Astrocyte of the cerebellum (primary cell): ENCODE measurements at regions not wholly inside any gene's neighbourhood (a gene's known extent, or its start where the extent isn't known, plus 50 kb on each side); places are given as distances from the start of the nearest gene placed in this dataset.
A peak's percentile ranks its signal among the peaks of the same experiment; 100 is the strongest.

Source experiments
- DNase-seq: peaks from one replicate; pipeline ENCODE4 v3.0.0-alpha.2; 2011; ENCODE audit warnings: low read depth
- H3K4me3 ChIP-seq: 2 replicates; pipeline ENCODE4 v1.5.1; 2011; ENCODE audit warnings: mild to moderate bottlenecking, low read depth, low read length, moderate library complexity
- in situ Hi-C: cut with HindIII; loops from 2 replicates; pipeline ENCODE4 v1.10.0; 2017; ENCODE audit warnings: low sequenced_read_pairs
- TF ChIP-seq, protein P1 (sequence below): IDR thresholded peaks from 2 replicates; pipeline ENCODE4 v1.5.1; 2012; ENCODE audit warnings: low read length, low read depth, moderate library complexity, mild to moderate bottlenecking; ENCODE audit errors: missing control alignments

DNA sequence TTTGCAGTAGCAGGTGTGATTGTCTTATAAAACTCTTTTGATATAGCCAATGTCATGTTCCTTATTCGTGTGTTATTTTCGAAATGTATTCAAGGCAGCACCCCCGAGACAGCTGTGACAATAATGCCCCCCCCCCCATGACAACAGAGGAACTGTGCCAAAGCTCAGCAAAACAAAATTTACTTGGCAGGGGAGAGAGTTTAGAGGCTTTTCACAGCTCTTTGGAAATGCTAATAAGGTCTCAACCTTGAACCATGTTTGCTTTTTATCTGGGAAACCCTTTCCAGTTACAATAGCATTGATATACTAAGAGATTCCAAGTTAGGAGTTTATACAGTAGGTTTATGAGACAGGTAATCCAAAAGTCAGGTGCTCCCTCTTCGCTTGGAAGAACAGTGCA is 56.4 kb upstream of the USP44 start:
- no peak for DNase-seq
- no peak overlapping the region for H3K4me3 ChIP-seq
- TF ChIP-seq, protein P1, sequence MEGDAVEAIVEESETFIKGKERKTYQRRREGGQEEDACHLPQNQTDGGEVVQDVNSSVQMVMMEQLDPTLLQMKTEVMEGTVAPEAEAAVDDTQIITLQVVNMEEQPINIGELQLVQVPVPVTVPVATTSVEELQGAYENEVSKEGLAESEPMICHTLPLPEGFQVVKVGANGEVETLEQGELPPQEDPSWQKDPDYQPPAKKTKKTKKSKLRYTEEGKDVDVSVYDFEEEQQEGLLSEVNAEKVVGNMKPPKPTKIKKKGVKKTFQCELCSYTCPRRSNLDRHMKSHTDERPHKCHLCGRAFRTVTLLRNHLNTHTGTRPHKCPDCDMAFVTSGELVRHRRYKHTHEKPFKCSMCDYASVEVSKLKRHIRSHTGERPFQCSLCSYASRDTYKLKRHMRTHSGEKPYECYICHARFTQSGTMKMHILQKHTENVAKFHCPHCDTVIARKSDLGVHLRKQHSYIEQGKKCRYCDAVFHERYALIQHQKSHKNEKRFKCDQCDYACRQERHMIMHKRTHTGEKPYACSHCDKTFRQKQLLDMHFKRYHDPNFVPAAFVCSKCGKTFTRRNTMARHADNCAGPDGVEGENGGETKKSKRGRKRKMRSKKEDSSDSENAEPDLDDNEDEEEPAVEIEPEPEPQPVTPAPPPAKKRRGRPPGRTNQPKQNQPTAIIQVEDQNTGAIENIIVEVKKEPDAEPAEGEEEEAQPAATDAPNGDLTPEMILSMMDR, result no peak
- in situ Hi-C loops, result loop anchor here (25.0 kb wide), 1 partner anchor 905 kb away; no protein-coding TSS in a partner anchor

DNA sequence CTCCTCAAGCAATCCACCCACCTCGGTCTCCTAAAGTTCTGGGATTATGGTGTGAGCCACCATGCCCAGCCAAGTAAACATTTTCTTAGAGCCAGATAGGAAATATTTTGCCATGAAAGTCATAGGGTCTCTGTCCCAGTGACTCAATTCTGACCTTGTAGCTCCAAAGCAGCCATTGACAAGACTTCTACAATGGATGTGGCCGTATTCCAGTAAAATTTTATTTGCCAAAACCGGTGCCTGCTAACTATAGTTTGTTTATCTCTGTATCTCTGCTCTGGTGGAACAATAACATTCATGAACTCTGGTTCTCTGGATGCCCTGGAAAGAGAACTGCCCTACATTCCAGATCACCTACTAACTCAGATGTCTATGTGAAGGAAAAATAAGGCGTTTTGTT is 54.6 kb upstream of the USP44 start:
- TF ChIP-seq, protein P1, result no peak
- H3K4me3 ChIP-seq, result no peak overlapping the region
- no peak for DNase-seq
- in situ Hi-C loops, result loop anchor here (25.0 kb wide), 1 partner anchor 906 kb away; no protein-coding TSS in a partner anchor

DNA sequence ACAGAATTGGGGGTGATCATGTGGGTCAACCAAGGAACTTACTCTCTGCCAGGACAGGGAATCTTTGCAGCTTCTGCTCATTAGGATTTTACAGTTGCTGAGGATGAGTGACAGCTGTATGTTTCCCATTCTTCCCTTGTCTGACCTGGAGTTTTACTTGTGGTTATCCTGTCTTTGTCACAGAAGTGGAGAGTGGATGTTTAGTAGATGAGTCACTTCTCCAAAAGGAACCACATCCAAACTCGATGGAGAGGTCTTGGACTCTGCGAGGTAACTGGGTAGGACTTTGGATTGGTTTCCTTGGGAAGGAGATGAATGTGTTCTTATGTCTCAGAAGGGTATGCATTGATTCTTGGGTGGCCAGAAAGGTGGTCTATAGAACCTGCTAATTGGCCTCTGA is 53.8 kb upstream of the USP44 start:
- TF ChIP-seq, protein P1, result no peak
- peak; percentile 32 for DNase-seq
- H3K4me3 ChIP-seq, result no peak overlapping the region
- in situ Hi-C loops, result loop anchor here (25.0 kb wide), 1 partner anchor 907 kb away; no protein-coding TSS in a partner anchor

DNA sequence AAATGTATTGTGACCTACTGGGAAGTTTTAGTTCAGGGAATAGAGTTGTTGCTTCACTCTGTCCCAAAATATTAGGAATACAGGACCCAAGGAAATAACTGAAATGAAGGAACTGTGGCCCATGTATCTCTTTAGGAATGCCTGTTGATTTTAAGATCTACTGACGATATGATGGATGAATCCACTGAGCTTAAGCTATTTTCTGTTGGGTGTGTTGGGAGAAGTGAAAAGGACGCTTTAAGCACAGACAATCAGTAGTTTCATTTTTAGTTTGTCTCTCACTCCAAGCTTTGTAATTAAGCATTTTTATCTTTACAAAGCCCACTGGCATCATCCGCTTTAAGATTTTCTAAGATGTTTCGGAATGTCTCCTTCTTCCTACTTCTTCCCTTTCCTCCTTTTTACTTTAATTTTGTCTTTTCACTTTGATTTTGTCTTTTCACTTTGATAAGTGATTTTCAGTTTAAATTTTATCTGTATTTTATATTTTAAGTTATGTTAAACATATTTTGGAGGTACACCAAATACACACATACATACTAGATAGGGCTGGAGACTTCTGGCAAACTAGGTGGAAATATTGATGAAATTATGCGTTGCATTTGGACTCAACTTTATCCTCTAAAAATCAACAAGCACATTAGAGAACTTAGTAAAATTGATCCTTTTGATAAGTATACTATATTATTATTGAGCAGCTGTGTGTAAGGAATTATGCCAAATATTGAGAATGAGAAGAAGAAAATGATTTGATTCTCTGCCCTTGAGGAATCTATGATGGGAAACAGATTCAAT is 52.3 kb upstream of the USP44 start:
- no peak for DNase-seq
- in situ Hi-C loops, result loop anchor here (25.0 kb wide), 1 partner anchor 909 kb away; no protein-coding TSS in a partner anchor
- H3K4me3 ChIP-seq, result no peak overlapping the region
- TF ChIP-seq, protein P1, result no peak

DNA sequence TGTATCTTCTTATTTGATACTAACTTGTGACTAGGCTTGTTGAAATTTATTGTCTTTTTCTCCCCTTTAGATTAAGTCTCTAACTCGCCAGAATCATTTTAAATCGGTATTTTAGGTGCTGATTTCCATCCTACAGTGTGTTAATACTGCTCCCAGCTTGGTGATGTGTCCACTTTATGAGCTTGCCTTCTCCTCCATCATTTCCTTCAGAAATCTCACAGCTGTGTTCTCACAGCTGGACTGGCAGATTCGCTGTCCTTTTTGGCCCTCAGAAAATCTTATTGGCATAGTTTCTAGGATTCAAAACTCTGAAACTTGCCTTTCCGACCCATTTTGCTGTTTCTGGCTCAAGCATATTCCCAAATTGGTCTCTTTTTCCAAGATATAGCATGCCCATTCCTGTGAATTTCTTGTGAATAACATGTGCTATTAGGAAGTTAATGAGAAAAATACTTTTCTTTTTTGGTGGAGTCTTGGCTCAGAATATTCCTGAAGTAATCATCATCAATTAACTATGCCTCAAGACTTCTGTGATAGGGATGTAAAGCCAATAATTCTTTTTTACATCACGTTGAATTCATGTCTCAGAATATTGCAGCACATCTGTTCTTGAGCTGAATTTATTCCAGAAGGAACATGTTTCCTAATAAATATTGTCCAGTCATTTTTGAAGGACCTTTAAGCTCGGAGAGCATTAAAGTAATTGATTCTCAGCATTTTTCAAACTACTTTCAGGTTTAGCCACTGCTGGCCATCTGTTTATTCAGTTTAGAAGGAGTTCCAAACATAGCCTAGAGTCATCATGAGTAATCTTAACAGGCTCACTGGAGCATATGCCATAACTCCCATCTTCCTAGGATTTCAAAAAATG is 50.0 kb upstream of the USP44 start:
- in situ Hi-C loops, result loop anchor here (25.0 kb wide), 1 partner anchor 911 kb away; no protein-coding TSS in a partner anchor
- H3K4me3 ChIP-seq, result no peak overlapping the region
- DNase-seq, result peak; percentile 55
- TF ChIP-seq, protein P1, result no peak
